NOMO-1 treated with dmso at 0.1 percent for 144 hours (cell line): ENCODE measurements at regions not wholly inside any gene's neighbourhood (a gene's known extent, or its start where the extent isn't known, plus 50 kb on each side); places are given as distances from the start of the nearest gene placed in this dataset.

Source experiments
- DNase-seq: peaks from one replicate; lab custom pipeline; 2025; ENCODE audit not compliant: unreplicated experiment; lab: John Stamatoyannopoulos, UW

- DNase-seq: no peak
Observed at GRCh38 chr20:4560667-4561066, 125.6 kb upstream of the PRNP start.

GRCh38 chr20:4559906-4560305 lies 126.3 kb upstream of the PRNP start:
- no peak for DNase-seq

GRCh38 chr20:4559106-4559505 lies 127.2 kb upstream of the PRNP start:
- DNase-seq: no peak

GRCh38 chr20:4556781-4557180 lies 129.5 kb upstream of the PRNP start:
- no peak for DNase-seq

- no peak for DNase-seq
Observed at GRCh38 chr20:4555188-4555890, 130.9 kb upstream of the PRNP start.

GRCh38 chr20:4554346-4554745 lies 131.9 kb upstream of the PRNP start:
- no peak for DNase-seq

- DNase-seq: no peak
Observed at GRCh38 chr20:4552075-4552640, 134.1 kb upstream of the PRNP start.

GRCh38 chr20:4550740-4551139 lies 135.5 kb upstream of the PRNP start:
- no peak for DNase-seq

GRCh38 chr20:4549711-4550259 lies 136.5 kb upstream of the PRNP start:
- no peak for DNase-seq

- no peak for DNase-seq
Observed at GRCh38 chr20:4548552-4548951, 137.7 kb upstream of the PRNP start.

GRCh38 chr20:4546786-4547185 lies 139.5 kb upstream of the PRNP start:
- DNase-seq: no peak

- DNase-seq: no peak
Observed at GRCh38 chr20:4546342-4546741, 139.9 kb upstream of the PRNP start.

GRCh38 chr20:4545526-4545925 lies 140.7 kb upstream of the PRNP start:
- no peak for DNase-seq

- no peak for DNase-seq
Observed at GRCh38 chr20:4544765-4545164, 141.5 kb upstream of the PRNP start.

GRCh38 chr20:4542270-4542669 lies 144.0 kb upstream of the PRNP start:
- no peak for DNase-seq

- no peak for DNase-seq
Observed at GRCh38 chr20:4534315-4534714, 151.9 kb upstream of the PRNP start.

- DNase-seq: no peak
Observed at GRCh38 chr20:4533368-4534133, 152.7 kb upstream of the PRNP start.

GRCh38 chr20:4532772-4533171 lies 153.5 kb upstream of the PRNP start:
- DNase-seq: no peak

GRCh38 chr20:4524792-4525191 lies 161.5 kb upstream of the PRNP start:
- no peak for DNase-seq

- no peak for DNase-seq
Observed at GRCh38 chr20:4524307-4524706, 161.9 kb upstream of the PRNP start.

GRCh38 chr20:4522310-4522709 lies 163.9 kb upstream of the PRNP start:
- no peak for DNase-seq
